ENCODE measurements at regions not wholly inside any gene's neighbourhood (a gene's known extent, or its start where the extent isn't known, plus 50 kb on each side); places are given as distances from the start of the nearest gene placed in this dataset.
"Not testable (repeated sequence)": the region's sequence is repeated elsewhere in the genome, so short reads cannot be mapped to it uniquely, and the experiment has no call there.

GRCh38 chr2:94737736-94738342 lies 133.4 kb upstream of the TEKT4 start:
- DNase-seq = not testable (repeated sequence)

DNA sequence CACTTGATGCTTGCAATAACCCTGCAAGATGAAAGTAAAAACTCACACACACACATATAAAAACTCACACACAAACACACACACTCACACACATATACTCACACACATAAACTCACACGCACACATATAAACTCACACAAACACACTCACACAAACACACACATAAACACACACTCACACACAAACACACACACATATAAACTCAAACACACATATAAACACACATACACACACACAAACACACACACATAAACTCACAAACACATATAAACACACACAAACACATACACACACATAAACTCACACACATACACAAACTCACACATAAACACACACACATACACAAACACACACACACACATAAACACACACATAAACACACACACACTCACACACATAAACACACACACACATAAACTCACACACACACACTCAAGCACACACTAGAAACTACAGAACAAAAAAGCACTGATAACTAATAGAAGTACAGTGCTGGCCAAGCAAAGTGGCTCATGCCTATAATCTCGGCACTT lies 117.7 kb upstream of the TEKT4 start:
- no peak for DNase-seq

- DNase-seq = no peak
Observed at GRCh38 chr2:94758546-94758945, 112.7 kb upstream of the TEKT4 start.

GRCh38 chr2:94759211-94759610 lies 112.0 kb upstream of the TEKT4 start:
- DNase-seq = no peak

GRCh38 chr2:94762600-94762999 lies 108.6 kb upstream of the TEKT4 start:
- DNase-seq = no peak

GRCh38 chr2:94763318-94763717 lies 107.9 kb upstream of the TEKT4 start:
- DNase-seq = no peak

DNA sequence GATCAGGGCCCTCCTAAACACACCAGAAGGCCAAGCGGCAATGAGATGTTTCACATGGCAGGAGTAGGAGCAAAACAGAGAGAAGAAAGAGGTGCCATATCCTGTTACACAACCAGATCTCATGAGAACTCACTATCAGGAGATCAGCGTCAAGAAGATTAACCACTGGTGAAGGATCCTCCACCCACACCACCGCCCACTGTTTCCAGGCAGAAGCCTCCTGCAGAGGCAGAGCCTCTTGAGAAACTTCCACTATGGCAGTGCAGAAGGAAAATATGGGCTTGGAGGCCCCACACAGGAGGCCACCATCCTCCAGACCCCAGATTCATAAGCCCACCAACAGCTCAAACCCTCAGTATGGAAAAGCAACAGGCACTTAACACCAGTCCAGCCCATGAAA lies 106.9 kb upstream of the TEKT4 start:
- DNase-seq = not testable (repeated sequence)

DNA sequence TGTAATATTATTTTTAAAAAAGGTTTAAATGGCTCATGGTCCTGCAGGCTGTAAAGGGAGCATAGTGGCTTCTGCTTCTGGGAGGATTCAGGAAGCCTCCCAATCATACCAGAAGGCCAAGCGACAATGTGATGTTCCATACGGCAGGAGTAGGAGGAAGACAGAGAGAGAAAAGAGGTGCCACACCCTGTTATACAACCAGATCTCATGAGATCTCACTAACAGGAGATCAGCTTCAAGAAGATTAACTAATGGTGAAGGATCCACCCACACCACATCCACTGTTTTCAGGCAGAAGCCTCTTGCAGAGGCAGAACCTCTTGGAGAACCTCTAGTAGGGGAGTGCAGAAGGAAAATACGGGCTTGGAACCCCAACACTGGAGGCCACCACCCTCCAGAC lies 103.9 kb upstream of the TEKT4 start:
- no peak for DNase-seq

GRCh38 chr2:94769733-94770132 lies 101.5 kb upstream of the TEKT4 start:
- no peak for DNase-seq

DNA sequence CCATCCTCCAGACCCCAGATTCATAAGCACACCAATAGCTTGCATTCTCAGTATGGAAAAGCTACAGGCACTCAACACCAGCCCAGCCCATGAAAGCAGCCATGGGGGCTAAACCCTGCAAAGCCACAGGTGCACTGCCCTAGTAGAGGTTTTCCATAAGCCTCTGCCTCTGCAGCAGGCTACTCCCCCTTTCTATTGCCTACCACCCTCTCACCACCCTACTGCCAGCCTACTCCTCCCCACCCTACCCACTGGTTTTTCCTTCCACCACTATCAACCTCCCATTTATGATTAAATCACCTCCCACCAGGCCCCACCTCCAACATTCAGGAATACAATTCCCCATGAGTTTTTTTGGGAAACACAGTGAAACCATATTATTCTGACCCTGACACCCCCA lies 96.4 kb upstream of the TEKT4 start:
- no peak for DNase-seq

DNA sequence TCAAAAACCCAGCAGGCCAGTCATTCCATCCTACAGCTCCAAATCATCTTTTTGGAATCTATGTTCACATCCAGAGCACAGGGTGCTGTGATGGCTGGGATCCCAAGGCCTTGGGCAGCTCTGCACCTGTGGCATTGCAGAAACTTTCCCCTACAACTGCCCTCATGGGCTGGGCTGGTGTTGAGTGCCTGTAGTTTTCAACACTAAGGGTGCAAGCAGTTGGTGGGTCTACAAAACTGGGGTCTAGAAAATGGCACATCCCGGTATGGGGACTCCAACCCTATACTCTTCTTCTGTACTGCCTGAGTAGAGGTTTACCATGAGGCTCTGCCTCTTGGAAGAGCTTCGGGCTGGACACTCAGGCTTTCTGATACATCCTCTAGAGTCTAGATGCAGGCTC lies 95.2 kb upstream of the TEKT4 start:
- no peak for DNase-seq

DNA sequence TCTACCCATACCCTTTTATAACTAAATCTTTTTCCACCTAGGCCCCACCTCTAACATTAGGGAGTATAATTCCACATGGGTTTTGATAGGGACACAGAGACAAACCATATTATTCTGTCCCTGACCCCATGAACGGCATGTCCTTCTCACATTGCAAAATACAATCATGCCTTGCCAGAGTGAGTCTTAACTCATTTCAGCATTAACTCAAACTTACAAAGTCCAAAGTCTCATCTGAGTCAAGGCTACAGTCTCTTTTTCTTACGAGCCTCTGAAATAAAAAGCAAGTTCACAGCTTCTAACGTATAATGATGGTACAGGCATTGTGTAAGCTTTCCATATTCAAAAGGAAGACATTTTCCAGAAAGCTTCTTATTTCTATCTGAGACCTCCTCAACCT lies 86.1 kb upstream of the TEKT4 start:
- not testable (repeated sequence) for DNase-seq

GRCh38 chr2:94786424-94786823 lies 84.8 kb upstream of the TEKT4 start:
- DNase-seq = not testable (repeated sequence)

DNA sequence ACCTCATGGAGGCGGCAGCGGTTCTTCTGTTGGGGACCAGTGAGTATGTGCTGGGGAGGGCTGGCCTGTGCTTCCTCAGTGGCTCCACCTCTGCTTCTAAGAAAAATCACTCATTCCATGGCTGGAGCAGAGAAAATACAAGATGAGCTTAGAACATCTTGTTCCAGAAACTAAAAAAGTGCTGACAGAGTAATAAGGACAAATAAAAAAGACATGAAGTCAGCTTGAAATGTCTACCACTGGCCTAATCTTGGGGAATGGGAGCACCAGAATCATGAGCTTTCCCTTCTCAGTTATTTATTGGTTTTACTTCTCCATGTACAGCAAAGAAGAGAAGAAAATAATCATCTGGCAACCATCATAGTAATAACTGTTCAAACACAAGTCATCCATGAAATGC lies 81.1 kb upstream of the TEKT4 start:
- not testable (repeated sequence) for DNase-seq

DNA sequence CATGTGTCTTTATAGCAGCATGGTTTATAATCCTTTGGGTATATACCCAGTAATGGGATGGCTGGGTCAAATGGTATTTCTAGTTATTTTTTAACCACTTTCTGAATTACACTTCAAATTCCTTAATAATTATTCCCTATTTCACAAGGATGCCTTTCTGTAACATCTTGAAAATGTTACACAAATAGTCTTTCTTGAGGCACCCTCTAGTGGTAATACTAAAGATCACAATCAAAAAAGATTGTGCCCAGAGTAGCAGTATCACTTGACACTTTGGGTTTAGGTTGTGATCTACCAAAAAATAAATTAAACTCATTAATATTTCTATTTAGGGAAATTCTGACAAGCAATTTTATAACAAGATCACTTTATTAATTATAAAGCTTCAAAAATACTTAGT lies 74.0 kb upstream of the TEKT4 start:
- not testable (repeated sequence) for DNase-seq

Measured in NCI-H2227 treated with DMSO at 0.1 percent for 48 hours (cell line).